ENCODE measurements at regions not wholly inside any gene's neighbourhood (a gene's known extent, or its start where the extent isn't known, plus 50 kb on each side); places are given as distances from the start of the nearest gene placed in this dataset.

GRCh38 chr11:114848027-114848426, 169.7 kb downstream of the NXPE2 start:
- Histone ChIP-seq H3K36me3 (no peaks in the 10 kb centered on the region), H3K9me3 (no peaks in the 10 kb centered on the region), H3K27me3 (no peaks in the 10 kb centered on the region), H3K4me1 (no peaks in the 10 kb centered on the region), H3K27ac (no peak overlapping the region), H3K4me3 (no peak overlapping the region)
- DNase-seq (ENCODE audit: extremely low spot score in 2 of 2), result no peak
- no peak for TF ChIP-seq POLR2AphosphoS5 (IDR thresholded peaks at IDR 0.05; ENCODE audit: insufficient read depth in 1 of 2, low read depth in 1 of 2)
- TF ChIP-seq POLR2A (IDR thresholded peaks at IDR 0.05), result no peak
- TF ChIP-seq CTCF (IDR thresholded peaks at IDR 0.05), result no peak
- intact Hi-C loops (cut with DNase I), result no loop called here

GRCh38 chr11:114857281-114857680, 179.0 kb downstream of the NXPE2 start:
- Histone ChIP-seq H3K36me3 (no peaks in the 10 kb centered on the region), H3K4me1 (no peaks in the 10 kb centered on the region), H3K9me3 (no peaks in the 10 kb centered on the region), H3K4me3 (no peak overlapping the region), H3K27ac (no peak overlapping the region), H3K27me3 (no peaks in the 10 kb centered on the region)
- intact Hi-C loops (cut with DNase I), result no loop called here
- TF ChIP-seq POLR2A (IDR thresholded peaks at IDR 0.05), result no peak
- TF ChIP-seq POLR2AphosphoS5 (IDR thresholded peaks at IDR 0.05; ENCODE audit: insufficient read depth in 1 of 2, low read depth in 1 of 2), result no peak
- TF ChIP-seq CTCF (IDR thresholded peaks at IDR 0.05), result no peak
- DNase-seq (ENCODE audit: extremely low spot score in 2 of 2), result no peak

GRCh38 chr11:114864896-114865295, 186.6 kb downstream of the NXPE2 start:
- no peak for DNase-seq (ENCODE audit: extremely low spot score in 2 of 2)
- no peak overlapping the region for H3K4me3 ChIP-seq
- no peaks in the 10 kb centered on the region for H3K27me3 ChIP-seq
- no peak overlapping the region for H3K27ac ChIP-seq
- H3K36me3 ChIP-seq, result no peaks in the 10 kb centered on the region
- no peaks in the 10 kb centered on the region for H3K9me3 ChIP-seq
- intact Hi-C loops (cut with DNase I), result no loop called here
- TF ChIP-seq POLR2A (IDR thresholded peaks at IDR 0.05), result no peak
- TF ChIP-seq POLR2AphosphoS5 (IDR thresholded peaks at IDR 0.05; ENCODE audit: insufficient read depth in 1 of 2, low read depth in 1 of 2), result no peak
- TF ChIP-seq CTCF (IDR thresholded peaks at IDR 0.05), result no peak
- H3K4me1 ChIP-seq, result no peaks in the 10 kb centered on the region

- Histone ChIP-seq H3K4me1 (no peaks in the 10 kb centered on the region), H3K27ac (no peak overlapping the region), H3K27me3 (no peaks in the 10 kb centered on the region), H3K9me3 (no peaks in the 10 kb centered on the region), H3K36me3 (no peaks in the 10 kb centered on the region), H3K4me3 (no peak overlapping the region)
- TF ChIP-seq POLR2AphosphoS5 (IDR thresholded peaks at IDR 0.05; ENCODE audit: insufficient read depth in 1 of 2, low read depth in 1 of 2) (no peak), POLR2A (IDR thresholded peaks at IDR 0.05) (no peak), CTCF (IDR thresholded peaks at IDR 0.05) (no peak)
- intact Hi-C loops (cut with DNase I), result no loop called here
- DNase-seq (ENCODE audit: extremely low spot score in 2 of 2), result no peak
Observed at GRCh38 chr11:114876234-114876633, 197.9 kb downstream of the NXPE2 start.

GRCh38 chr11:114877976-114878375, 199.6 kb downstream of the NXPE2 start:
- TF ChIP-seq POLR2A (IDR thresholded peaks at IDR 0.05) (no peak), CTCF (IDR thresholded peaks at IDR 0.05) (no peak), POLR2AphosphoS5 (IDR thresholded peaks at IDR 0.05; ENCODE audit: insufficient read depth in 1 of 2, low read depth in 1 of 2) (no peak)
- Histone ChIP-seq H3K9me3 (no peaks in the 10 kb centered on the region), H3K4me1 (no peaks in the 10 kb centered on the region), H3K27me3 (no peaks in the 10 kb centered on the region), H3K36me3 (no peaks in the 10 kb centered on the region), H3K27ac (no peak overlapping the region), H3K4me3 (no peak overlapping the region)
- DNase-seq (ENCODE audit: extremely low spot score in 2 of 2), result no peak
- intact Hi-C loops (cut with DNase I), result no loop called here
